Activated CD4-positive, alpha-beta T cell treated with anti-CD3 and anti-CD28 coated beads, Interleukin-2, Interleukin-4, amounts not matched to agents 100 ng/mL and 50 ng/mL, durations not matched to agents 16 hours and 8 hours (primary cell): ENCODE measurements at regions not wholly inside any gene's neighbourhood (a gene's known extent, or its start where the extent isn't known, plus 50 kb on each side); places are given as distances from the start of the nearest gene placed in this dataset.

ENCODE experiments used
- DNase-seq: peaks from one replicate; pipeline ENCODE4 v3.0.0-alpha.2; 2020; ENCODE audit warnings: low spot score

GRCh38 chr13:72112216-72112615 is 245.2 kb upstream of the DACH1 start:
- DNase-seq, result no peak

GRCh38 chr13:72109863-72110262 is 242.9 kb upstream of the DACH1 start:
- DNase-seq, result no peak

- no peak for DNase-seq
These were observed 237.7 kb upstream of the DACH1 start for GRCh38 chr13:72104656-72105180.

GRCh38 chr13:72101768-72102400 is 234.9 kb upstream of the DACH1 start:
- no peak for DNase-seq

GRCh38 chr13:72100339-72100738 is 233.3 kb upstream of the DACH1 start:
- no peak for DNase-seq

- DNase-seq, result no peak
These were observed 230.6 kb upstream of the DACH1 start for GRCh38 chr13:72097568-72097967.

GRCh38 chr13:72093262-72093661 is 226.3 kb upstream of the DACH1 start:
- DNase-seq, result no peak

GRCh38 chr13:72074663-72075062 is 207.7 kb upstream of the DACH1 start:
- no peak for DNase-seq

- DNase-seq, result no peak
These were observed 205.3 kb upstream of the DACH1 start for GRCh38 chr13:72072261-72072660.

GRCh38 chr13:72071713-72072112 is 204.7 kb upstream of the DACH1 start:
- DNase-seq, result no peak

GRCh38 chr13:72062566-72062965 is 195.6 kb upstream of the DACH1 start:
- no peak for DNase-seq

- DNase-seq, result no peak
These were observed 194.6 kb upstream of the DACH1 start for GRCh38 chr13:72061613-72062012.

GRCh38 chr13:72050251-72050650 is 183.2 kb upstream of the DACH1 start:
- DNase-seq, result no peak

GRCh38 chr13:72043366-72043765 is 176.4 kb upstream of the DACH1 start:
- DNase-seq, result no peak

GRCh38 chr13:72041165-72041564 is 174.2 kb upstream of the DACH1 start:
- no peak for DNase-seq

- DNase-seq, result no peak
These were observed 172.1 kb upstream of the DACH1 start for GRCh38 chr13:72039126-72039525.

- DNase-seq, result no peak
These were observed 163.0 kb upstream of the DACH1 start for GRCh38 chr13:72029981-72030380.

GRCh38 chr13:72025836-72026235 is 158.8 kb upstream of the DACH1 start:
- no peak for DNase-seq

- DNase-seq, result no peak
These were observed 156.9 kb upstream of the DACH1 start for GRCh38 chr13:72023895-72024294.

GRCh38 chr13:72005455-72005854 is 138.5 kb upstream of the DACH1 start:
- DNase-seq, result no peak

GRCh38 chr13:72004784-72005374 is 137.9 kb upstream of the DACH1 start:
- DNase-seq, result no peak

GRCh38 chr13:72004246-72004645 is 137.2 kb upstream of the DACH1 start:
- no peak for DNase-seq

- DNase-seq, result no peak
These were observed 131.2 kb upstream of the DACH1 start for GRCh38 chr13:71998223-71998622.

GRCh38 chr13:71979616-71980015 is 112.6 kb upstream of the DACH1 start:
- no peak for DNase-seq
